Posterior vena cava (tissue), 2 donors: ENCODE measurements at regions not wholly inside any gene's neighbourhood (a gene's known extent, or its start where the extent isn't known, plus 50 kb on each side); places are given as distances from the start of the nearest gene placed in this dataset.
"Not testable (repeated sequence)": the region's sequence is repeated elsewhere in the genome, so short reads cannot be mapped to it uniquely, and the experiment has no call there.

Experiments used
- DNase-seq: peaks from one replicate; pipeline ENCODE4 v3.0.0-alpha.2; 2020; ENCODE audit warnings: low spot score
- intact Hi-C, 2 donors: fragments of 100-400 bp; cut with DNase I; formaldehyde crosslinking; loops; one replicate each; pipeline versions ENCODE4 v1.14.1 to v1.14.2; 2022 to 2023
- donor health status: DM: yes; HTN: yes; CAD: no.
- donor health status: DM: yes; HTN: yes; CAD: no.

GRCh38 chr12:90460681-90461080 lies 494.3 kb downstream of the CCER1 start:
- intact Hi-C loops = no loop called here
- no peak for DNase-seq

- DNase-seq = no peak
- intact Hi-C loops = no loop called here
Measured at GRCh38 chr12:90456248-90456647, 498.7 kb downstream of the CCER1 start.

- DNase-seq = no peak
- intact Hi-C loops = loop anchor here in 1 of 2 donors (2.0 kb wide), 1 partner anchor 63 kb away; no protein-coding TSS in a partner anchor
Measured at GRCh38 chr12:90455756-90456155, 499.2 kb downstream of the CCER1 start.

GRCh38 chr12:90449611-90450010 lies 505.4 kb downstream of the CCER1 start:
- no peak for DNase-seq
- intact Hi-C loops = no loop called here

- intact Hi-C loops, DNase-seq: not testable (repeated sequence)
Measured at GRCh38 chr12:90443466-90443865, 511.5 kb downstream of the CCER1 start.

- intact Hi-C loops = no loop called here
- DNase-seq = no peak
Measured at GRCh38 chr12:90441431-90441830, 513.5 kb downstream of the CCER1 start.

- intact Hi-C loops = no loop called here
- no peak for DNase-seq
Measured at GRCh38 chr12:90428881-90429280, 526.1 kb downstream of the CCER1 start.

- intact Hi-C loops = no loop called here
- no peak for DNase-seq
Measured at GRCh38 chr12:90428465-90428864, 526.5 kb downstream of the CCER1 start.

- intact Hi-C loops = no loop called here
- no peak for DNase-seq
Measured at GRCh38 chr12:90423965-90424364, 531.0 kb downstream of the CCER1 start.

GRCh38 chr12:90410962-90411361 lies 544.0 kb downstream of the CCER1 start:
- intact Hi-C loops = no loop called here

GRCh38 chr12:90407841-90408240 lies 547.1 kb downstream of the CCER1 start:
- DNase-seq = no peak
- intact Hi-C loops = no loop called here

More at GRCh38 chr12:90410962-90411361, 544.0 kb downstream of the CCER1 start:
- peak; percentile 76 for DNase-seq

GRCh38 chr12:90404071-90404470 lies 550.9 kb downstream of the CCER1 start:
- intact Hi-C loops = no loop called here
- no peak for DNase-seq

GRCh38 chr12:90401185-90401584 lies 553.8 kb downstream of the CCER1 start:
- no peak for DNase-seq
- intact Hi-C loops = no loop called here

- intact Hi-C loops = no loop called here
- DNase-seq = no peak
Measured at GRCh38 chr12:90399357-90399756, 555.6 kb downstream of the CCER1 start.

- intact Hi-C loops = no loop called here
- DNase-seq = no peak
Measured at GRCh38 chr12:90398285-90398836, 556.6 kb downstream of the CCER1 start.

- intact Hi-C loops = no loop called here
- DNase-seq = no peak
Measured at GRCh38 chr12:90396556-90396955, 558.4 kb downstream of the CCER1 start.

- no peak for DNase-seq
- intact Hi-C loops = no loop called here
Measured at GRCh38 chr12:90393652-90394051, 561.3 kb downstream of the CCER1 start.

- DNase-seq = no peak
- intact Hi-C loops = no loop called here
Measured at GRCh38 chr12:90393089-90393488, 561.9 kb downstream of the CCER1 start.

GRCh38 chr12:90390947-90391346 lies 564.0 kb downstream of the CCER1 start:
- intact Hi-C loops = no loop called here

GRCh38 chr12:90368081-90368480 lies 586.9 kb downstream of the CCER1 start:
- no peak for DNase-seq
- intact Hi-C loops = no loop called here

More at GRCh38 chr12:90390947-90391346, 564.0 kb downstream of the CCER1 start:
- DNase-seq = no peak

- DNase-seq = no peak
- intact Hi-C loops = no loop called here
Measured at GRCh38 chr12:90366286-90366685, 588.7 kb downstream of the CCER1 start.

GRCh38 chr12:90360300-90360699 lies 594.7 kb downstream of the CCER1 start:
- intact Hi-C loops = no loop called here
- no peak for DNase-seq
